ENCODE measurements at regions not wholly inside any gene's neighbourhood (a gene's known extent, or its start where the extent isn't known, plus 50 kb on each side); places are given as distances from the start of the nearest gene placed in this dataset.
A peak's percentile ranks its signal among the peaks of the same experiment; 100 is the strongest.

DNA sequence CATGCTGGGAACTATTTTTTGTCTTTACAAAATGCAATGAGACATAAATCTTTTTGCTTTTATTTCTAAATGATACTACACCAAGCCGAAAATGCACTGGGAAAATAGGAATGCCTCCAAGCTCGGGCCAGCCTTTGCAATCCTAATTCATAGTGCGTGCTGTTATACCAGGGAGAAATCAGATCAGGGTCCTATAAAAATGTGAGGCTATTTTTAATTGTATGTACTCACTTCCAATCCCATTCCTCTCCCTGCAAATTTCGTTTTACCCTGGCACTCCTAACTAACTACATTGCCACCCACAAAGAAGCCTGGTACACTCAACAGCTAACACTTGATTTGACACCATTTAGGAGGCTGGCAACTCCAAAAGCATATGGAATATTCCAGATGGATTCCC lies 350.6 kb upstream of the ZFP64 start:
- no peak for DNase-seq (ENCODE audit: low read depth)
- TF ChIP-seq, protein P1, sequence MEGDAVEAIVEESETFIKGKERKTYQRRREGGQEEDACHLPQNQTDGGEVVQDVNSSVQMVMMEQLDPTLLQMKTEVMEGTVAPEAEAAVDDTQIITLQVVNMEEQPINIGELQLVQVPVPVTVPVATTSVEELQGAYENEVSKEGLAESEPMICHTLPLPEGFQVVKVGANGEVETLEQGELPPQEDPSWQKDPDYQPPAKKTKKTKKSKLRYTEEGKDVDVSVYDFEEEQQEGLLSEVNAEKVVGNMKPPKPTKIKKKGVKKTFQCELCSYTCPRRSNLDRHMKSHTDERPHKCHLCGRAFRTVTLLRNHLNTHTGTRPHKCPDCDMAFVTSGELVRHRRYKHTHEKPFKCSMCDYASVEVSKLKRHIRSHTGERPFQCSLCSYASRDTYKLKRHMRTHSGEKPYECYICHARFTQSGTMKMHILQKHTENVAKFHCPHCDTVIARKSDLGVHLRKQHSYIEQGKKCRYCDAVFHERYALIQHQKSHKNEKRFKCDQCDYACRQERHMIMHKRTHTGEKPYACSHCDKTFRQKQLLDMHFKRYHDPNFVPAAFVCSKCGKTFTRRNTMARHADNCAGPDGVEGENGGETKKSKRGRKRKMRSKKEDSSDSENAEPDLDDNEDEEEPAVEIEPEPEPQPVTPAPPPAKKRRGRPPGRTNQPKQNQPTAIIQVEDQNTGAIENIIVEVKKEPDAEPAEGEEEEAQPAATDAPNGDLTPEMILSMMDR (IDR thresholded peaks at IDR 0.05; ENCODE audit: control insufficient read depth, extremely low read depth, insufficient read depth): no peak

GRCh38 chr20:52540509-52540908 lies 348.9 kb upstream of the ZFP64 start:
- no peak for DNase-seq (ENCODE audit: low read depth)
- no peak overlapping the region for H3K4me3 ChIP-seq (ENCODE audit: low read depth, low read length)
- TF ChIP-seq, protein P1 (IDR thresholded peaks at IDR 0.05; ENCODE audit: control insufficient read depth, extremely low read depth, insufficient read depth): no peak

More for the DNA sequence above, 350.6 kb upstream of the ZFP64 start:
- no peak overlapping the region for H3K4me3 ChIP-seq (ENCODE audit: low read depth, low read length)

- DNase-seq (ENCODE audit: low read depth): no peak
- TF ChIP-seq, protein P1 (IDR thresholded peaks at IDR 0.05; ENCODE audit: control insufficient read depth, extremely low read depth, insufficient read depth): peak; percentile 17; the same call in 1 of the 2 replicates
- no peak overlapping the region for H3K4me3 ChIP-seq (ENCODE audit: low read depth, low read length)
Measured at GRCh38 chr20:52539891-52540290, 348.3 kb upstream of the ZFP64 start.

- DNase-seq (ENCODE audit: low read depth): no peak
- TF ChIP-seq, protein P1 (IDR thresholded peaks at IDR 0.05; ENCODE audit: control insufficient read depth, extremely low read depth, insufficient read depth): no peak
Measured at GRCh38 chr20:52536841-52537400, 345.3 kb upstream of the ZFP64 start.

DNA sequence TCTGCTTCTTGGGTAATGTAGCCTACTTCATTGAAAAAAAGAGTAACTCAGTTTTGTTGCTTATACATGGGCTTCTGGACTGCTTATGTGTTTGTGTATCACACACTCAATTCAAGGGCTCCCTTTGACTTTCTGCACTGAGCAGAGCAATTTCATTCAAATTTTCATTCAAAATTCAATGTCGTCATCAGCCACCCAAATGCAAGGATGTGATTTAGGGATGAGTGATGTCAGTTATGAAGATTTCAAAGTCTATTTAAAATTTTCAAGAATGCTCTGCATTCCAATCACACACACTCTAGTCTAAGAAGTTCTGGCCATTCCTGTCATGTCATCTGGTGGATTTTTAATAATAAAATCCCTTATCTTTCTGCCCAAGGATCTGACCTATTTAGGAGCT lies 344.5 kb upstream of the ZFP64 start:
- no peak for DNase-seq (ENCODE audit: low read depth)
- H3K4me3 ChIP-seq (ENCODE audit: low read depth, low read length): no peak overlapping the region
- TF ChIP-seq, protein P1 (IDR thresholded peaks at IDR 0.05; ENCODE audit: control insufficient read depth, extremely low read depth, insufficient read depth): no peak

More at GRCh38 chr20:52536841-52537400, 345.3 kb upstream of the ZFP64 start:
- H3K4me3 ChIP-seq (ENCODE audit: low read depth, low read length): no peak overlapping the region

- TF ChIP-seq, protein P1 (IDR thresholded peaks at IDR 0.05; ENCODE audit: control insufficient read depth, extremely low read depth, insufficient read depth): no peak
- no peak for DNase-seq (ENCODE audit: low read depth)
- no peak overlapping the region for H3K4me3 ChIP-seq (ENCODE audit: low read depth, low read length)
Measured at GRCh38 chr20:52534616-52535015, 343.0 kb upstream of the ZFP64 start.

GRCh38 chr20:52533401-52533800 lies 341.8 kb upstream of the ZFP64 start:
- no peak for DNase-seq (ENCODE audit: low read depth)
- TF ChIP-seq, protein P1 (IDR thresholded peaks at IDR 0.05; ENCODE audit: control insufficient read depth, extremely low read depth, insufficient read depth): no peak
- no peak overlapping the region for H3K4me3 ChIP-seq (ENCODE audit: low read depth, low read length)

Measured in LNCaP clone FGC (cell line).